IMR-90 (cell line): ENCODE measurements at regions not wholly inside any gene's neighbourhood (a gene's known extent, or its start where the extent isn't known, plus 50 kb on each side); places are given as distances from the start of the nearest gene placed in this dataset.

Experiments
- ATAC-seq: fragments of 200-7000 bp; cut with Tn5 transposase; 2 replicates; pipeline ENCODE4 v1.9.1; 2020; ENCODE audit warnings: low read depth, mild to moderate bottlenecking, moderate library complexity
- BruUV-seq: library from RNA; stranded (reverse); fragments of 400-500 nt; replicated peaks from 2 replicates; lab custom pipeline; 2021; lab: Mats Ljungman, UMichigan
- CTCF ChIA-PET: fragments of 300-600 bp; formaldehyde crosslinking; extraction: SDS; loops from one replicate; lab custom pipeline; 2021; ENCODE audit warnings: antibody characterized with exemption; lab: Yijun Ruan, JAX
- POLR2A ChIA-PET: fragments of 300-600 bp; sonication (Branson Sonifier 250); formaldehyde crosslinking; loops from one replicate; lab custom pipeline; 2022; ENCODE audit warnings: antibody characterized with exemption; ENCODE audit not compliant: unreplicated experiment; lab: Charles Lee
- DNase-seq: peaks from one replicate; pipeline ENCODE4 v3.0.0; 2013
- H2AFZ ChIP-seq: replicated peaks from 2 replicates; pipeline ENCODE3; 2013; ENCODE audit warnings: low read length, mild to moderate bottlenecking; ENCODE audit not compliant: poor library complexity
- H2AK5ac ChIP-seq: 2 replicates; pipeline ENCODE4 v1.6.1; 2013; ENCODE audit warnings: low read depth, low read length, inconsistent platforms
- H2AK9ac ChIP-seq: replicated peaks from 2 replicates; pipeline ENCODE3; 2013; ENCODE audit warnings: mild to moderate bottlenecking, low read depth, low read length, moderate library complexity; ENCODE audit not compliant: poor library complexity
- H2BK120ac ChIP-seq: 2 replicates; pipeline ENCODE4 v1.6.1; 2013; ENCODE audit warnings: low read depth, low read length, inconsistent platforms
- H2BK15ac ChIP-seq: 3 replicates; pipeline ENCODE4 v1.6.1; 2013; ENCODE audit warnings: low read depth, low read length, inconsistent platforms
- H2BK20ac ChIP-seq: 2 replicates; pipeline ENCODE4 v1.6.1; 2013; ENCODE audit warnings: low read depth, mild to moderate bottlenecking, inconsistent platforms, low read length, moderate library complexity
- H2BK5ac ChIP-seq: 2 replicates; pipeline ENCODE4 v1.6.1; 2013; ENCODE audit warnings: mild to moderate bottlenecking, low read depth, low read length, inconsistent platforms; ENCODE audit not compliant: poor library complexity, severe bottlenecking
- H3K14ac ChIP-seq: replicated peaks from 2 replicates; pipeline ENCODE4 v1.6.1; 2013; ENCODE audit warnings: low read depth, low read length, inconsistent platforms
- H3K18ac ChIP-seq: 2 replicates; pipeline ENCODE4 v1.6.1; 2013; ENCODE audit warnings: low read depth, low read length, control low read depth
- H3K23ac ChIP-seq: 2 replicates; pipeline ENCODE4 v1.6.1; 2013; ENCODE audit warnings: low read depth, low read length, inconsistent platforms
- H3K27ac ChIP-seq: 2 replicates; pipeline ENCODE4 v1.5.1; 2013; ENCODE audit warnings: mild to moderate bottlenecking, control low read depth, low read length; ENCODE audit not compliant: insufficient read depth
- H3K27me3 ChIP-seq: 2 replicates; pipeline ENCODE4 v1.6.1; 2013; ENCODE audit warnings: low read length; ENCODE audit not compliant: control insufficient read depth, insufficient read depth
- H3K36me3 ChIP-seq: 2 replicates; pipeline ENCODE4 v1.6.1; 2013; ENCODE audit warnings: low read length, mixed read lengths; ENCODE audit not compliant: control insufficient read depth, insufficient read depth
- H3K4ac ChIP-seq: 2 replicates; pipeline ENCODE4 v1.6.1; 2013; ENCODE audit warnings: low read depth, low read length, inconsistent platforms
- H3K4me1 ChIP-seq: 2 replicates; pipeline ENCODE4 v1.6.1; 2013; ENCODE audit warnings: low read length, mixed read lengths; ENCODE audit not compliant: control insufficient read depth, insufficient read depth
- H3K4me2 ChIP-seq: 2 replicates; pipeline ENCODE4 v1.6.1; 2013; ENCODE audit warnings: low read depth, mild to moderate bottlenecking, control low read depth, low read length, moderate library complexity
- H3K4me3 ChIP-seq: 2 replicates; pipeline ENCODE4 v1.5.1; 2013; ENCODE audit warnings: low read depth, mild to moderate bottlenecking, control low read depth, low read length, moderate library complexity; ENCODE audit not compliant: insufficient read depth
- H3K56ac ChIP-seq: 2 replicates; pipeline ENCODE4 v1.6.1; 2013; ENCODE audit warnings: low read length, inconsistent platforms; ENCODE audit not compliant: insufficient read depth; ENCODE audit errors: extremely low read depth
- H3K79me1 ChIP-seq, 2 experiments: 2 replicates each; pipeline ENCODE4 v1.6.1; 2013; ENCODE audit warnings: low read length in 2 of 2, inconsistent platforms in 1 of 2, low read depth in 1 of 2
- H3K9ac ChIP-seq: 2 replicates; pipeline ENCODE4 v1.6.1; 2013; ENCODE audit warnings: low read depth, low read length, control low read depth
- H3K9me1 ChIP-seq: 2 replicates; pipeline ENCODE4 v1.6.1; 2013; ENCODE audit warnings: low read length, inconsistent platforms; ENCODE audit not compliant: insufficient read depth
- H3K9me3 ChIP-seq: 2 replicates; pipeline ENCODE4 v1.6.1; 2013; ENCODE audit warnings: low read length; ENCODE audit not compliant: control insufficient read depth, insufficient read depth
- H4K20me1 ChIP-seq: 2 replicates; pipeline ENCODE4 v1.6.1; 2013; ENCODE audit warnings: low read length, inconsistent platforms; ENCODE audit not compliant: insufficient read depth
- H4K5ac ChIP-seq: 2 replicates; pipeline ENCODE4 v1.6.1; 2013; ENCODE audit warnings: mild to moderate bottlenecking, low read depth, low read length, control low read depth
- H4K8ac ChIP-seq, 2 experiments: 2 replicates each; pipeline ENCODE4 v1.6.1; 2013; ENCODE audit warnings: low read depth in 2 of 2, low read length in 2 of 2, control low read depth in 1 of 2, inconsistent platforms in 1 of 2
- H4K91ac ChIP-seq: 2 replicates; pipeline ENCODE4 v1.6.1; 2013; ENCODE audit warnings: low read depth, low read length, inconsistent platforms; ENCODE audit not compliant: insufficient read depth
- BHLHE40 ChIP-seq: fragments of 150-350 bp; IDR thresholded peaks from 2 replicates; pipeline ENCODE4 v1.6.1; 2016; ENCODE audit warnings: mild to moderate bottlenecking, low read depth, low read length
- CEBPB ChIP-seq: IDR thresholded peaks from 2 replicates; pipeline ENCODE4 v1.6.1; 2012; ENCODE audit warnings: low read depth, low read length, improper control_type of control experiment
- CHD1 ChIP-seq: IDR thresholded peaks from 2 replicates; pipeline ENCODE4 v1.6.1; 2012; ENCODE audit warnings: low read depth, low read length, improper control_type of control experiment
- CTCF ChIP-seq: conservative IDR thresholded peaks from 2 replicates; pipeline ENCODE4 v1.5.1; 2012; ENCODE audit warnings: mild to moderate bottlenecking, low read depth, low read length, improper control_type of control experiment
- ELK1 ChIP-seq: fragments of 150-350 bp; IDR thresholded peaks from 2 replicates; pipeline ENCODE4 v1.6.1; 2016; ENCODE audit warnings: low read depth, mild to moderate bottlenecking, low read length, moderate library complexity, borderline replicate concordance
- FOS ChIP-seq: fragments of 150-350 bp; IDR thresholded peaks from 2 replicates; pipeline ENCODE4 v1.6.1; 2016; ENCODE audit warnings: low read depth, low read length
- MAFK ChIP-seq: IDR thresholded peaks from 2 replicates; pipeline ENCODE4 v1.6.1; 2012; ENCODE audit warnings: low read depth, low read length, improper control_type of control experiment
- MAZ ChIP-seq: IDR thresholded peaks from 2 replicates; pipeline ENCODE4 v1.6.1; 2012; ENCODE audit warnings: low read depth, mild to moderate bottlenecking, low read length, improper control_type of control experiment, moderate library complexity, borderline replicate concordance
- MXI1 ChIP-seq: IDR thresholded peaks from 2 replicates; pipeline ENCODE4 v1.6.1; 2012; ENCODE audit warnings: low read depth, mild to moderate bottlenecking, low read length, moderate library complexity, borderline replicate concordance
- NFE2L2 ChIP-seq: fragments of 150-350 bp; IDR thresholded peaks from 2 replicates; pipeline ENCODE4 v1.6.1; 2016; ENCODE audit warnings: low read depth, mild to moderate bottlenecking, low read length
- POLR2A ChIP-seq: IDR thresholded peaks from 2 replicates; pipeline ENCODE4 v1.6.1; 2012; ENCODE audit warnings: mild to moderate bottlenecking, low read depth, low read length
- RAD21 ChIP-seq: IDR thresholded peaks from 2 replicates; pipeline ENCODE4 v1.6.1; 2012; ENCODE audit warnings: low read length, improper control_type of control experiment
- RCOR1 ChIP-seq: IDR thresholded peaks from 2 replicates; pipeline ENCODE4 v1.6.1; 2012; ENCODE audit warnings: mild to moderate bottlenecking, low read length, improper control_type of control experiment; ENCODE audit not compliant: insufficient replicate concordance
- RFX5 ChIP-seq: IDR thresholded peaks from 2 replicates; pipeline ENCODE4 v1.8.0; 2012; ENCODE audit warnings: low read depth, mild to moderate bottlenecking, low read length, moderate library complexity
- SMC3 ChIP-seq: fragments of 150-350 bp; IDR thresholded peaks from 2 replicates; pipeline ENCODE4 v1.6.1; 2016; ENCODE audit warnings: low read depth, mild to moderate bottlenecking, antibody characterized with exemption, low read length, moderate library complexity
- WGBS, 2 experiments: methylation state at CpG; one replicate each; pipeline versions ENCODE4 v1.1.5 to v1.1.7; 2013; ENCODE audit warnings: missing lambda C conversion rate in 2 of 2; ENCODE audit not compliant: insufficient read length in 1 of 2; ENCODE audit errors: extremely low coverage in 2 of 2; 5-methylcytosine and 5-hydroxymethylcytosine counted together
- dilution Hi-C: fragments of 300-500 bp; cut with HindIII; formaldehyde crosslinking; loops from one replicate; pipeline ENCODE4 v1.14.3; 2018; ENCODE audit warnings: low sequenced_read_pairs; ENCODE audit not compliant: unreplicated experiment
- in situ Hi-C: fragments of 300-500 bp; cut with MboI; formaldehyde crosslinking; loops from 3 replicates; pipeline ENCODE4 v1.14.3; 2019; ENCODE audit warnings: low sequenced_read_pairs, inconsistent platforms, mixed read lengths
- intact Hi-C: fragments of 100-400 bp; cut with micrococcal nuclease; formaldehyde crosslinking; loops from 2 replicates; pipeline ENCODE4 v1.10.0; 2022

- intact Hi-C loops: no loop called here
- CTCF ChIA-PET: no interaction called here
Observed at GRCh38 chr1:224489534-224490365, 55.2 kb upstream of the WDR26 start.

More at GRCh38 chr1:224489534-224490365, 55.2 kb upstream of the WDR26 start:
- Histone ChIP-seq H3K79me1 (no peaks in the 10 kb centered on the region), H3K9ac (no peak overlapping the region), H3K27ac (peak overlapping the region; percentile 83; the same call in 1 of the 2 replicates), H2AK5ac (no peak overlapping the region), H2AK9ac (no peak overlapping the region), H3K56ac (no peak overlapping the region), H4K20me1 (no peaks in the 10 kb centered on the region), H4K8ac (no peak overlapping the region), H3K4me2 (peak overlapping the region; percentile 67), H3K23ac (no peak overlapping the region), H4K5ac (0 out of 2 replicates have a peak overlapping the region, but pooled peaks have one; percentile 58), H3K4me3 (no peak overlapping the region), H3K36me3 (no peaks in the 10 kb centered on the region), H3K9me1 (no peaks in the 10 kb centered on the region; the same call in 1 of the 2 replicates), H3K27me3 (no peaks in the 10 kb centered on the region), H3K4ac (peak overlapping the region; percentile 10; the same call in 1 of the 2 replicates), H2BK120ac (no peak overlapping the region), H3K4me1 (peaks cover 11% of the 10 kb centered on the region), H3K9me3 (0 out of 2 replicates have a peak, but pooled peaks cover 3% of the 10 kb centered on the region), H2BK20ac (peak overlapping the region; percentile 60; the same call in 1 of the 2 replicates), H4K91ac (no peak overlapping the region), H2BK15ac (peak overlapping the region; percentile 19; the same call in 1 of the 3 replicates), H2AFZ (no peak overlapping the region), H3K14ac (no peak overlapping the region), H2BK5ac (peak overlapping the region; percentile 31), H3K18ac (peak overlapping the region; percentile 94)
- POLR2A ChIA-PET: interaction anchor here (1.2 kb wide), 1 partner anchor 9 kb away, joined by 3 read pairs; no protein-coding TSS in a partner anchor
- DNase-seq: no peak
- no CpG with 5 or more reads among the region's 5 CpGs for WGBS, 2 experiments
- ATAC-seq: peak; percentile 65
- in situ Hi-C loops: loop anchor here (25.0 kb wide), 1 partner anchor 923 kb away; no protein-coding TSS in a partner anchor
- no TSS peak for BruUV-seq
- dilution Hi-C loops: no loop called here
- TF ChIP-seq MAFK (no peak), MXI1 (no peak), RAD21 (no peak), RFX5 (no peak), NFE2L2 (no peak), MAZ (no peak), CHD1 (no peak), CTCF (no peak), CEBPB (no peak), ELK1 (no peak), BHLHE40 (no peak), RCOR1 (no peak), POLR2A (no peak), SMC3 (no peak), FOS (no peak)
